Fibroblast of skin of abdomen (primary cell): ENCODE measurements at regions not wholly inside any gene's neighbourhood (a gene's known extent, or its start where the extent isn't known, plus 50 kb on each side); places are given as distances from the start of the nearest gene placed in this dataset.
A peak's percentile ranks its signal among the peaks of the same experiment; 100 is the strongest.
"Not testable (repeated sequence)": the region's sequence is repeated elsewhere in the genome, so short reads cannot be mapped to it uniquely, and the experiment has no call there.

Experiments used
- DNase-seq: peaks from one replicate; pipeline ENCODE4 v3.0.0-alpha.2; 2013

DNA sequence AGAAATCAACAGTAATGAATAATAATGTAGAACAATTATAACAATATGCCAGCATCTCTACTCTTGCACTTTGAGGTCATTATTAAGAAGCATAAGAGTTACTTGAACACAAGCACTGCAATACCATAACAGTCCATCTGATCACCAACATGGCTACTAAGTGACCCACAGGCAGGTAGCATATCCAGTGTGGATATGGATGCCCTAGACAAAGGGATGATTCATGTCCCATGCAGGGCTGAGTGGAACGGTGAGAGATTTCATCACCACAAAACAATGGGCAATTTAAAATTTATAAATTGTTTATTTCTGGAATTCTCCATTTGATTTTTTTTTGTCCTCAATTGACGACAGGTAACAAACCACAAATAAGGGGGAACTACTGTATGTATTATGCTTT is 107.7 kb upstream of the TSC22D2 start:
- no peak for DNase-seq

DNA sequence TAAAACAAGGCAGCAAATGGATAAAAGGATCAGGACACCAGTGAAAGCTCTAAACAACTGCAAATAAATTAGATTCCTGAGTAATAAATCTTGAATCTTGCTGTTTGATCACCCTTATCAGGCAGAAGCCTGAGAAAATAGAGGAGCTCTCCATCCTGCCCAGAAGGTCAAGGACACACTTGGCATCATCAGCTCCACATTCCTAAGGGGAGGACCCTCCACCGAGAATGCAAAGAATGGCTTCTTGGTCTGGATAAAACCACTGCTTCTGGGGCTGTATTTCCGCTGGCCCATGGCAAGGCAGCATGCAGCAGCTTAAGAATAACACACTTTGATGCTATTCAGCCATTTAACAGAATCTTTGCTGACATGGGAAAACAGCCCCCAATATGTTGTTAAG is 108.9 kb upstream of the TSC22D2 start:
- peak; percentile 55 for DNase-seq

DNA sequence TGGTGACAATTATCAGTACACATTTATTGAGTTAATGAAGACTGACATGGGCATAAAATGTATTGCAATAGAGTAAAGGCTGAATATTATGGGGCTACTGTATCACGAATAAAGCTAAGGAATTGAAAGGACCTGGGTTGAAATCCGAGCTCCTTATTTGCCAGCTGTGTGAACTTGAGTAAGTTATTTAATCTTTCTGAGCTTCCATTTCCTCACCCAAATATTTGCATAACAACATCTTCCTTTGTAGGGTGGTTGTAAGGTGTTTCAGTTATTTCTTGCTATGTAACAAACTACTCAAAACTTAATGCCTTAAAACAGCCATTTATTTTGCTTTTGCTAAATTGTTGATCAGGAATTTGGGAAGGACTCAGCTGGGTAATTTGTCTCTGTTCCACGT is 111.1 kb upstream of the TSC22D2 start:
- DNase-seq = no peak

DNA sequence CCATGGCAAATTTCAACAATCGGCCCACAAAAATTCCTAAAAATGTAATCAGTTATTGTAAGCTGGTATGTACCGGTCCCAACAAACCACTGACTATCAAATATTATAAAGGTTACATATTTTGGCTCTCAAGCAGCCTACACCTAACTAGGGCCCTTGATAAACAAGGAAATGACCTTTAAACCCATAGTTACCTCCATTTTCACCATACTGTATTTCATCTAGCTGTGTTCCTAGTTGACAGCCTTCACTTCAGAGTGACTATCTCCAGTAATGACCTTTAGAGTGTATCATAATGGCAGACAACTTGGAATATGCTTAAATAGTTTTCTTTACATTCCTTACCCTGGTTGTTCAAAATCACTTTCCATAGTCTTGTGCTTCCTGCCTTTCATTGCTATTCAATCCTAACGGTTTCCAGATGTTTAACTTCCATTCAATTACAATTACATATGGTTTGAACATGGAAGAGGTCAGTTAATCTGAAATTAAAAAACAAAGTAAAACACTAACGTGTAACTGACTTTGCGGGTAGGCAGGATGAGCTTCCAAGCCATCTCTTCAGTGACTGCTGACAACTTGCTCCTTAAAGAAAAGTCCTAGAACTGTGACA is 111.9 kb upstream of the TSC22D2 start:
- peak; percentile 81 for DNase-seq

DNA sequence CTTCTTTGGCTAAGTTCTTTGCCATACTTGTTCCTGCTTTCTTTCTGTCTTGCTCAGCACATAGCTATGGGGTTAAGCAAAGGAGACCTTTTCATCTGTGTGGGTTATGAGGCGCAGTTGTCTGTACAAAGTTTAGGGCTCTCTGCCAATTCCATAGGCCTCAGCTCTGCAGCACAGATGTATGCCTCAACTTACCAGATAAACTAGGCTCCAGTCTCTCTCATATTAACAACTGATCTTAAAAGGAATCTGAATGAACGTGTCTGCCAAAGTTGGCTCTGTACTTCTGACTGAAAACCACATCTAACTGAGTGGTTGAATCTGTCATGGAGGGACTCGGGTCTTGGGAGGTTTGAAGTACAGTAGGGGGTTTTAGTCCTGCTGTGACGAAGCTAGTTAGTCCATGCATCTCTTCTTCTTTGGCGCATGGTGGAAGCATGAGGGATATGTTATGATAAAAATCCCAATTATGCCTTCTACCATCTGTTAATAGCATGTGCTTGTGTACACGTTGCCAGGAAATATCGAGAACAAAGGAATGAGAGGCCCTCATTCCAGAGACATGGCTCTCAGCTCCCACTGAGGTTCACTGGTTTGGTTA is 114.6 kb upstream of the TSC22D2 start:
- DNase-seq = peak; percentile 97

DNA sequence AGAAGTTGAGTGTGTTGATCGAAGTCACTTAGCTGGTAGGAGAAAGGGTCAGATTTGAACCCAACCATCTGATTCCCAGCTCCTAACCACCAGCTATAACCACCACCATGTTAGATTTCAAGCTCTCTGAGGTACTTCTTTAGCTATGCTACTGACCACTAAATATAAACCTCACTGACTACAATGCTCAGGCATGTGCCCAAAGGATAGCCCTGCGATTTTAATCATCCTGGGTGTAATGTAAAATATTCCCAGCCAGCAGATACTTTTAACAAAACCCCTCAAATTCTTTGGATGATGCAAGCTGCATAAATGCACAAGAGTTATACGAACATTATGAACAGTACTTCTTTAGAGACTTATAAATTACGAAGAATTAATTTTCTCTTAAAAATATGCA is 115.2 kb upstream of the TSC22D2 start:
- DNase-seq = peak; percentile 97

DNA sequence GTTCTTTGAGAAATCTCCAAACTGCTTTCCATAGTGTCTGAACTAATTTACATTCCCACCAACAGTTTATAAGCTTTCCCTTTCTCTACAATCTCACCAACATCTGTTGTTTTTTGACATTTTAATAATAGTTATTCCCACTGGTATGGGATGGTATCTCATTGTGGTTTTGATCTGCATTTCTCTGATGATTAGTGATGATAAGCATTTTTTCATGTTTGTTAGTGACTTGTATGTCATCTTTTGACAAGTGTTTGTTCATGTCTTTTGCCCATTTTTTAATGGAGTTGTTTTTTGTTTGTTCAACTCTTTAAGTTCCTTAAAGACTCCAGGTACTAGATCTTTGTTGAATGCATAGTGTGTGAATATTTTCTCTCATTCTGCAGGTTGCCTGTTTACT is 116.6 kb upstream of the TSC22D2 start:
- no peak for DNase-seq

DNA sequence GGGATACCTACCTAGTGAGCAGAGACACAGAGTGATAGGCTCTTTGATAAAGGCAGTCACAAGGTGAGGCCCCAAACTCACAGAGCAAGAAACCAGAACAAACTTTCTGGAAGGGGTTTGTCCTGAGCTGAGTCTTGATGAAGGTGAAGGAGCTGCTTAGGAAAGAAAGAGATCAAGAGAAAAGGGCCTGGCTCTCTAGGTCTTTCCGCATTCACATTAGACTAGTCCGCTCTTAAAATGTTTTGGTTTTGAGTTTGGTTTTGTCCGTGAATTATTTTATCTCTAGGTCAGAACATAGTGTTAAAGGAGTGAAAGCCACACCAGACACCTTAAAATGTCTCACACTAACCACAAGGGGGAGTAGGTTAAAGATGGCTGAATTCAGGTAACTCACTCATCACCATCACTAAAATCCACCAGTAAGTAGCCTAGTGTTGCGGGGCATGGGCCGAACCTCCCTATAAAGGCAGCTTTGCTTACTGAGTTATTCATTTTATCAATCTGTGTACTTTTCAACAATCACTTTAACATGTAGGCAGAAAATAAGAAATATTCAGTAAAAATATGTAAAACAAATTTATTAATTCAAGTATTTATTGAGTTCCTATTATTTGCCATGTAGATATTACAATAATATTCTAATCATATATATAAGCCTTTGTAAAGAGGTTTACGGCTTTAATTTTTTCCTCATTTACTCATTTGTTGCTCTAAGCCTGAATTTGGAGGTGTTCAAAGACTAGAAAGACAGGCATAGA is 121.5 kb upstream of the TSC22D2 start:
- peak; percentile 48 for DNase-seq

DNA sequence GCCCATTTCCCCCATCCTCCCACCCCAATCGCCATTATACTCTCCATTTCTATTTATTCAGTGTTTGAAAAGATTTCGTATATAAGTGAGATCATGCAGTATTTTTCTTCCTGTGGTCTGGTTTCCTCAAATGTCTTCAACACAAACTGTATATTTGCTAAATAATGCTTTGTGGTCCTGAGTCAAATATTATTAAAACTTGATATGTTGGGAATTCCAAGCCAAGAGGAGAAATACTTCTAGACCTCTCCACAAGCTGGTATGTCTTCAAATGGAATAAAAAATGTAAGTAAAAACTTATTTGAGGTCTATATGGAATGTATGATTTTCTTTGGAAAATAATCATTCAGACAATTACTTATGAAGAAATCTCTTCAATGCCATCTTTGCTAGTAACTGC is 122.5 kb upstream of the TSC22D2 start:
- DNase-seq = peak; percentile 41

DNA sequence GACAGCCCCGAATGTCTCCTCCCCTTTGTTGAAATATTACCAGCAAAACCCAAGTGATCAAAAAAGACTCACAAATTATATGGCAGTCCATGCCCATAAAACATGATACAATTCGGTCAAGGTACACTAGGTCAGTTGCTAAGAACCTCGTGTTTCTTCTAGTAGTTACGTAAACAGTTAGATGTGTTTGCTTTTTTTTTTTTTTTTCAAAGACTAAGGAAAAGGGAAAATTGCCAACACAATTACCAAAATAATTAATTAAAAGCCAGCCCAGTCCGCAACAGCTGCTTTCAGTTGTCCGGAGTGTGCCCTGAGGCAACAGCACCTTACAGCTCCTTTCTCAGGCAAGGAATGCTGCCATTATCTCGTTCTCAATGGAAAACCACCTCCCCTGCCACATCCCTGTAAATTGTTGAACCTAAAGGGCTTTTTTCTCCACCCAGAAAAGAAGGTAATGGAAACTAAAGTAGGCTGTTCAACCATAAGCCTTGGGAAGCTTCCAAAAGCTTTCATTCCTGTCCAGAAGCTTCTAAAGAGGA is 129.2 kb upstream of the TSC22D2 start:
- no peak for DNase-seq

DNA sequence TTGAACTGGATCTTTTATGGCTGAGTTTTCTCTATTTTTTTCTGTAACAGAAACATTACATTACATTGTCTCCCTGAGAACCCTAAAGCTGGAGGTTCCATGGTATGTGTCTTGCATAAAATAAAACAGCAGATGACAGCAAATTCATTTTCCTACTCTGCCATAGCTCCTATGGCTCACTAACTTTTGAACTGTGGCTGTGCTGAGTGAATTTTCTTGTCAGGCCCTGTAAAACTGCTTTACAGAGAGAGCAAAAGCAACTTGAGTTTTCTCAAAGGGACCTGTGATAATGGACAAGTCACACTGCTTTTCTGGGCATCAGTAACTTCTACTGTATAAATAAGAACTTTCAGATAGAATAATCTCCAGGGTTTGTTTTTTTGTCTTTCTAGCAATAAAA is 129.9 kb upstream of the TSC22D2 start:
- no peak for DNase-seq

DNA sequence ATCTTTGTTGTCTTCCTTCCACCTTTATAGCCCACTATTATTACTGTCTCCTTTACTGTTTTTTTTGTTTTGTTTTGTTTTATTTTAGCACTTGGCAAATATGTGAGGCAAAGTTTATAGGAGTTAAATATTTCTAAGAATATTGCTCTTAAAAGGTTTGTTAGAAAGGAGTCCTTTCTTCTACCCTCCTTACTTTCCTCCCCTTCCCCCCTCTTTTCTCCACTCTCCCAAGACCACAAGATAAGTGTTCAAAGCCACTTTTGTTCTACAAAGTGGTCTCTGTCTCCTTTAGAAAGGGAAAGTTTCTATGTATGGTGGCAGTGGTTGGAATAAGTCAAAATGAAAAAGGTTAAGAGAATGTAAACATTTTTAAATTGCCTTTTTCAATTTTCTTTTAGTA is 130.7 kb upstream of the TSC22D2 start:
- DNase-seq = no peak

DNA sequence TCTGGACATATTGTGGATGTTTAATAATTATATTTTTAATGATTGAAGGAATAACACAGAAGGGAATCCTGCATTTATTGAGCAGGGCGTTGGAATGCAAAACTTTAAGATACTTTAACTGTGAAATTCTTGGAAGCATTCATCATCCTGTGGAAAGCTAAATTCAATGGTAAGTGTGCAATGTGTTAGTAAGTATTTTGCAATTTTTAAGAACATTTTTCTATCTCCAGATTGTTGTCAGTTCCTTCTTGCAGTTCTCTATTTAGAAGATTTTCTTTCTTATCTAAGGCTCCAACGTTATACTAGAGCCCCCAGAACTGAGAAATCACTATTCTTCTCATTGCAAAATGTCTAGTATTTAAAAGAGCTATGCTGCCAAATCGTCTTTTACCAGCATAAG is 132.2 kb upstream of the TSC22D2 start:
- DNase-seq = peak; percentile 58

DNA sequence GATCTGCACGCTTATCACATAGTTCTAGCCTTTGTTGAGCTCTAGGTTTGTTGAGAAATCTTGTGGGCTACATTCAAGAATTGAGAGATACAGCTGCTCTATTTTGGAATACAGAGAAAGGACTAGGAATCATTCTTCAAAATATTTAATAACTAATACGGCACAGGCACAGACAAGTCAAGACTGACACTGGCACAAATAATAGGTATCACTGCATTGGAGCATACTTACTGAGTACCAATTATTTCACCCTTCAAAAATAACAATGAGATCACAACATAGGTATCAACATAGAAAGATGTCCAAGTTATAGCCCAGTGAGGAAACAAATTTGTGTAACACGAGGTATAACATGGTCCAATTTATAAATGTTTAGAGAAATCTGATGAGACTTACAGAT is 133.7 kb upstream of the TSC22D2 start:
- DNase-seq = no peak

DNA sequence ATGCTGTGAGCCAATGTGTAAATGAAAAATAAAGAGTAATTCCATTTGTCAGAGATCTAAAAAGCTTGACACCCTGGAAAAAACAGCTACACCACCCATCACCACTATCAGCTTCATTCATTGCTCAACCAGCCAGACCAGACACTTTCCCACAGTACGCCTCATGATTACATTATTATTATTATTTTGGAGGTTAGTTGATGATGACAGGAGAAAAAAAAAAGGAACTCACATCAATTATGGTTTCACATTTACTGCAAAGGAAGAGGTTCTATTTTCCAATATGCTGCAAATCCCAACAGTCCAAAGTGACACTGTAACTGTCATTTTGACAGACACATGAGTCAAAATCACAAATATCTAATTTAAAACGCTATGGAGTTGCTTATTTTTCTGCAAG is 134.7 kb upstream of the TSC22D2 start:
- no peak for DNase-seq

DNA sequence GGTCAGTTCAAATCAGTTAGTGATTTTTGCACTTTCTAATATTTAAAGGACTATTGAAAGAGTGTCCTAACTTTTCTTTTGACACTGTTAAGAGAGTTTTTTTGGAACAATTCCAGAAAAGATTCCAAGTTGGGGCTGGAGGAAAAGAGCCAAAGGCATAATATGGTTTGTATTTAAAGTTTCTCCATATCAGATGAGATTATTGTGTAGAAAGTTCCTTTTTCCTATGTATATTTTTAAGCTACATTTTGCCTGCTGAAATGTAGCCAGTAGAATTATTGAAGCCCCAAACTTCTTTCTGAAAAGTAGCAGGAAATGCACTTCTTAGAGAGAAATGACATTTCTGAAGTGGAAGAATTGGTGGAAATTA is 136.5 kb upstream of the TSC22D2 start:
- no peak for DNase-seq

DNA sequence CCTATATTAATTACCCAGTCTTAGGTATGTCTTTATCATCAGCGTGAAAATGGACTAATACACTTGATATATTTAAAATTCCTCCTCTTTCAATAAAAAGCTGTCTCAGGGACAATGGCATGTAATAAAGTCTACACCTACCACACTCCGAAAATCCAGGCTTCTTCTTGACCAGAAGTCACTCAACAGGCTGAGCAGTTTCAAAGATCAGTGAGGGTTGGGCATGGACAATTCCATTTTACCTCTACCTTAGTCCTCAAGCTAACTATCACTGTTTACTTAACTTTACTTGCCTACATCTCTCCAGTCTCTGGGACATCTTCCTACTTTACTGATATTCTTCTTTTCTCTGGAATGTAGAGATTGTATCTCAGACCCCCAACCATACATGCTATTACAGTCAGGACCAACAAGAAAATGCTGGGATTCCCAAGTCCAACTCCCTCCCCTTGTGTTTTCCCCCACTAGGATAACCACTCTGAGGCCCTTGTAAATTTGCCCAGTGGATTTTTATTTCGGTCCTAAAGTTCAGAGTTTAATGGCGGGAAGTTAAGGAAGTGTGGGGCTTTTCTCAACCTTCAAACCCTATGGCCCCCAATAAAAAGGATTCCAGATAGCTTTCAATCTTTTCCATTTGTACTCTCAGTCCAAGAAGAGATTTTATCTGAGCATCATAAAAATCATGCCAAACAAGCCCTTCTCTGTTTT is 137.1 kb upstream of the TSC22D2 start:
- DNase-seq = no peak

DNA sequence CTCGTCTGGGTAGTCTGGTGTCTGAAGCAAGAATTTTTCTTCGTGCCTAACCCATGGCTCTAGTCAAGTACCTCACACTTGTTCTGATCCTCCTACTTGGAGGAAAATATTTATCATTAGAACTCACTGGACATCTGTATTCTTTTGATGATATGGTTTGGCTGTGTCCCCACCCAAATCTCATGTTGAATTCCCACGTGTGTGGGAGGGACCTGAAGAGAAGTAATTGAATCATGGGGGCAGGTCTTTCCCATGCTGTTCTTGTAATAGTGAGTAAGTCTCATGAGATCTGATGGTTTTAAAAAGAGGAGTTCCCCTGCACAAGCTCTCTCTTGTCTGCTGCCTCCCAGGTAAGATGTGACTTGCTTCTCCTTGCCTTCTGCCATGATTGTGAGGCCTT is 137.7 kb upstream of the TSC22D2 start:
- DNase-seq = not testable (repeated sequence)

DNA sequence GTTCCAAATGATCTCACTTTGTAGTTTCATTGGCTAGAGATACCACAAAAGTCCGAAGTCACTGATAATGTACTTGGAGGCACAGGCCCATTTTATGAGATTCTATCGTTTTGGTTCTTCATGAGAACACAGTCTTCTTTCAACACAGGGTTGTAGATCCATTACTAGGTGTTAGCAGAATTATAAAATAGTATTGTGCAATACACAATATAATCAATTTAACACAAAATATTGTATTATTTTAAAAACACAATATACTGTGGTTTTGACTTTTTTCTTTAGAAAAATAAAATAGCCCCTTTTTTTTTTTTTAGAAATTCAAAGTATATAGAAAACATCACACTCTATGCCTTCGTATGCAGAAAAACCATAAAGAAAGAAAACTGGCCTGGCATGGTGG is 138.6 kb upstream of the TSC22D2 start:
- DNase-seq = no peak

DNA sequence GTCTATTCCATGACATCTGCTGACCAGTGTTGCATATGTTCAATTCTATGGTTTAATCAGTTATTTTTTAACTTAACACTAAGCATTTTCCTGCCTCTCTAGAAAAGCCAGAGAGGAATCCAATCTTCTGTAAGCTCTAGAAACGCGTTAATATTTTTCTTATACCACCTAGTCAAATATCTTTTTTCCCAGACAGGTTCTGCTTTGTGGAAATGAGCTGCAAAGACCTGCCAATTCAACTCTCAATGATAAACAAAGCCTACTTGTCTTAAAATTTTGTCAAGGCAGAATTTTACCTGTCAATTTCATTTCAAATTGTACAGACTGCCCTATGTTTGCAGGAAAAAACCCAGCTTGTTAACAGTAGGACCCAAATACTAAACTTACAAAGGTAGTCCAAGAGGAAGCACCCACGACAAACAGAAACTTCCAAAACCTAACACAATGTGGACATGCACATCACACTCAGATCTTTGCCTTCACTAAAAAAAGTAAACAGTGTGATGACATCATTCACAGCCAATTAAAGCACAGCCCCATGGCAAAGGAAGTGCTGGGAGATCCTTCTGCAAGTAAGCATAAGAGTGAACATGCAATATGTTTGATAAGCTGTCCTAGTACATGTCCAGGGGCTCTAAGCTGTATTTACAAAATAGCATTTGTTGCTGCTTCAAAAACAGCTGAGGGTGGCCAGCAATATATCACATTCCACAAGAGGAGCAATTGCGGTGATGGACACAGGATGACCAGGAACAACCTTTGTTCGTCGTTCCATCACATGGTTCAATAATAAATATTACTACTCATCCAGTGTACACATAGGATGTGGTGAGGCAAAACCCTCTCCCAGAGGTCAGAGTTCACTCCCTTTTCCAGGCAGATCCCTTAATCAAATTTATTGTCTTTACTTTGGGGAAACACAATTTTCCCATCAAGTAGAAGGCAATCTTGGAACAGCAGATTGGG is 139.4 kb upstream of the TSC22D2 start:
- no peak for DNase-seq

DNA sequence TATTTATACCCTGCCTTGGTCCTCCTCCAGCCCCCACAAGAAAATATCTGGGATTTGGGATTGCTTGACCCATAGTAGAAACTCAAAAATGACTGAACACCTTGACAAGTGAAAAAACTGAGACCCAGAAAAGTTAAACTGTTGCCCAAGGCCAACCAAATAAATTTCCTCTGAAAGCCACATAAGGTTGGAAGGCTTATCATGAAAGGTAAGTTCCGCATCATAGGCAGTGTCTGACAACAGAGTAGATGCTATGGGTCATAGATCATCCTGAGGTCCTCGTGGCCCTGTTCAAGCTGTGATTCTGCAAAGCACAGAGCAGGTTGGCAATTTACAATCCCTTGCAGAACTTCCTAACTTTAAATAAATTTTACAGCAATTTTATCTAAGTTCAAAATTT is 140.8 kb upstream of the TSC22D2 start:
- no peak for DNase-seq

DNA sequence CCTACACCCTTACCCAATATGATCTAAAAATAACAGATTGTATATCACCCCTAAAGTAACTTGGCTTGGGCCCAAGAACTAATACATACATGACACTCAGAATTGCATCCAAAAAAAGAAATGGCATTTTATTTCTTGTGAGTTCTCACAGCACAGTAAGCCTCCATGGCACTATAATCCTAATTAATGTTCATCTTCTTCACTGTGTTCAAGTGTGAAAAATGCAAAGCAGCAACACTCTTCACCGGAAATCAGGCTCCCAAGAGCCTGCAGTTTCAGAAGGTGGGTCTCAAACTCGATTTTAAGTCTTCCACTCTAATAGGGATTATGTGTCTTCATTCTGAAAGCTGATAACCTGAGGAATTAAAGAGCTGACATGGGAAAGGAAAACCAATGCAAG is 142.8 kb upstream of the TSC22D2 start:
- no peak for DNase-seq
